Fibroblast of lung (primary cell): ENCODE measurements at regions not wholly inside any gene's neighbourhood (a gene's known extent, or its start where the extent isn't known, plus 50 kb on each side); places are given as distances from the start of the nearest gene placed in this dataset.

Source experiments
- EZH2 ChIP-seq: IDR thresholded peaks from 2 replicates; pipeline ENCODE4 v1.5.1; 2012; ENCODE audit warnings: low read length, control low read depth, mild to moderate bottlenecking; ENCODE audit errors: missing control alignments
- TF ChIP-seq, protein P1 (sequence below), 2 donors: IDR thresholded peaks in 1 of 2; conservative IDR thresholded peaks in 1 of 2; 1 replicate in 1 of 2; 2 replicates in 1 of 2; pipeline ENCODE4 v1.5.1; 2011 to 2012; ENCODE audit warnings: low read length in 2 of 2, control low read depth in 1 of 2, inconsistent platforms in 1 of 2, low read depth in 1 of 2, mild to moderate bottlenecking in 1 of 2

DNA sequence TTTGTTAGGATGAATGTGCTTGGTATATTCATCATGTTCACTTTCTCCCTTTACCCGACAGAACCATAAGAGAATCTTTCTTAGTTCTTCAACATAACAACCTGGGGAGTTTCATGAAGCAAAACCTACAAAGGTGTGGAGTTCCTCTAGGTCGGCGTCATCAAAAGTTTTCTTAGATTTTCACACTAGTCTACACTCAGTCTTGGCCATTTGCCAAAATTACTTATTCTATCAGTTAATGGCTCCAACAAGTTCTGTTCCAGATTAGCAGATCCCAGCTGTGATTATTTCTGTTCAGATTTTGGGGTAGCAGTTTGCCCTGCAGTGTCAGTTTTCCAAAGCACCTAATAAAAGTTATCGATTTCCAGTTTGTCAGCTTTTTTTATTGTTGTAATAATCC, 935.8 kb upstream of the RAG2 start:
- TF ChIP-seq, protein P1, sequence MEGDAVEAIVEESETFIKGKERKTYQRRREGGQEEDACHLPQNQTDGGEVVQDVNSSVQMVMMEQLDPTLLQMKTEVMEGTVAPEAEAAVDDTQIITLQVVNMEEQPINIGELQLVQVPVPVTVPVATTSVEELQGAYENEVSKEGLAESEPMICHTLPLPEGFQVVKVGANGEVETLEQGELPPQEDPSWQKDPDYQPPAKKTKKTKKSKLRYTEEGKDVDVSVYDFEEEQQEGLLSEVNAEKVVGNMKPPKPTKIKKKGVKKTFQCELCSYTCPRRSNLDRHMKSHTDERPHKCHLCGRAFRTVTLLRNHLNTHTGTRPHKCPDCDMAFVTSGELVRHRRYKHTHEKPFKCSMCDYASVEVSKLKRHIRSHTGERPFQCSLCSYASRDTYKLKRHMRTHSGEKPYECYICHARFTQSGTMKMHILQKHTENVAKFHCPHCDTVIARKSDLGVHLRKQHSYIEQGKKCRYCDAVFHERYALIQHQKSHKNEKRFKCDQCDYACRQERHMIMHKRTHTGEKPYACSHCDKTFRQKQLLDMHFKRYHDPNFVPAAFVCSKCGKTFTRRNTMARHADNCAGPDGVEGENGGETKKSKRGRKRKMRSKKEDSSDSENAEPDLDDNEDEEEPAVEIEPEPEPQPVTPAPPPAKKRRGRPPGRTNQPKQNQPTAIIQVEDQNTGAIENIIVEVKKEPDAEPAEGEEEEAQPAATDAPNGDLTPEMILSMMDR (conservative IDR thresholded peaks at IDR 0.05 in 1 of 2, IDR thresholded peaks at IDR 0.05 in 1 of 2; ENCODE audit: low read depth in 1 of 2, low read length in 2 of 2), result no peak
- no peak for TF ChIP-seq EZH2
